H1 (cell line): ENCODE measurements at regions not wholly inside any gene's neighbourhood (a gene's known extent, or its start where the extent isn't known, plus 50 kb on each side); places are given as distances from the start of the nearest gene placed in this dataset.

ENCODE experiments used
- CTCF ChIA-PET: fragments of 300-600 bp; sonication (Branson Sonifier 250); formaldehyde crosslinking; loops from one replicate; lab custom pipeline; 2021; ENCODE audit not compliant: partially characterized antibody; lab: Charles Lee
- POLR2A ChIA-PET: fragments of 300-600 bp; sonication (Branson Sonifier 250); formaldehyde crosslinking; loops from one replicate; lab custom pipeline; 2021; ENCODE audit warnings: inconsistent platforms; ENCODE audit not compliant: partially characterized antibody; lab: Charles Lee
- DNase-seq, 2 experiments: peaks; one replicate each; pipeline versions ENCODE4 v3.0.0 to v3.0.0-alpha.2; 2010 to 2022; ENCODE audit warnings: low spot score in 2 of 2, low read depth in 1 of 2, mixed read lengths in 1 of 2
- FAIRE-seq: peaks from 2 replicates; lab custom pipeline; 2011; peaks lifted over from hg19 to GRCh38; lab: Jason Lieb, UNC
- H2AFZ ChIP-seq: 2 replicates; pipeline ENCODE4 v1.8.1; 2012; ENCODE audit warnings: low read length, inconsistent platforms
- H2AK5ac ChIP-seq: 2 replicates; pipeline ENCODE4 v1.6.1; 2013; ENCODE audit warnings: low read depth, low read length
- H2BK120ac ChIP-seq: replicated peaks from 2 replicates; pipeline ENCODE3; 2013; ENCODE audit warnings: low read depth, low read length, inconsistent platforms
- H2BK12ac ChIP-seq: 2 replicates; pipeline ENCODE4 v1.6.1; 2013; ENCODE audit warnings: low read depth, low read length
- H2BK15ac ChIP-seq: 2 replicates; pipeline ENCODE4 v1.6.1; 2013; ENCODE audit warnings: low read length
- H2BK20ac ChIP-seq: 2 replicates; pipeline ENCODE4 v1.6.1; 2013; ENCODE audit warnings: low read length
- H2BK5ac ChIP-seq: 2 replicates; pipeline ENCODE4 v1.6.1; 2013; ENCODE audit warnings: low read depth, low read length
- H3K14ac ChIP-seq: 2 replicates; pipeline ENCODE4 v1.6.1; 2013; ENCODE audit warnings: inconsistent platforms; ENCODE audit not compliant: insufficient read length
- H3K18ac ChIP-seq: 2 replicates; pipeline ENCODE4 v1.6.1; 2013; ENCODE audit warnings: low read length; ENCODE audit errors: extremely low read depth
- H3K23ac ChIP-seq: 2 replicates; pipeline ENCODE4 v1.6.1; 2013; ENCODE audit warnings: inconsistent platforms; ENCODE audit not compliant: insufficient read length
- H3K23me2 ChIP-seq: 2 replicates; pipeline ENCODE4 v1.6.1; 2013; ENCODE audit warnings: low read depth, low read length
- H3K27ac ChIP-seq: 2 replicates; pipeline ENCODE4 v1.6.1; 2011; ENCODE audit warnings: low read depth, low read length, inconsistent platforms
- H3K27me3 ChIP-seq, 4 experiments: replicated peaks in 1 of 4; 1 replicate in 1 of 4; 2 replicates in 3 of 4; pipeline versions ENCODE4 v1.6.1 to v1.8.1; 2011 to 2013; ENCODE audit warnings: low read length in 3 of 4, mild to moderate bottlenecking in 3 of 4, inconsistent platforms in 2 of 4, mixed read lengths in 2 of 4, moderate library complexity in 1 of 4; ENCODE audit not compliant: control insufficient read depth in 3 of 4, insufficient read depth in 3 of 4; ENCODE audit errors: extremely low read depth in 1 of 4
- H3K36me3 ChIP-seq, 4 experiments: 2 replicates each; pipeline versions ENCODE4 v1.6.1 to v1.8.1; 2011 to 2013; ENCODE audit warnings: mild to moderate bottlenecking in 4 of 4, low read length in 3 of 4, moderate library complexity in 2 of 4, control low read depth in 1 of 4, inconsistent platforms in 1 of 4; ENCODE audit not compliant: insufficient read depth in 4 of 4, control insufficient read depth in 2 of 4
- H3K4ac ChIP-seq: replicated peaks from 2 replicates; pipeline ENCODE3; 2013; ENCODE audit warnings: low read length, low read depth, mixed read lengths, inconsistent platforms; ENCODE audit not compliant: insufficient read length
- H3K4me1 ChIP-seq, 4 experiments: replicated peaks in 1 of 4; 1 replicate in 1 of 4; 2 replicates in 3 of 4; pipeline versions ENCODE4 v1.6.1 to v1.8.1; 2011 to 2013; ENCODE audit warnings: low read length in 3 of 4, inconsistent platforms in 2 of 4, mixed read lengths in 1 of 4; ENCODE audit not compliant: insufficient read depth in 4 of 4, control insufficient read depth in 3 of 4
- H3K4me2 ChIP-seq, 2 experiments: 2 replicates each; pipeline versions ENCODE4 v1.6.1 to v1.8.1; 2011 to 2013; ENCODE audit warnings: low read depth in 2 of 2, low read length in 2 of 2, control low read depth in 1 of 2, inconsistent platforms in 1 of 2, mild to moderate bottlenecking in 1 of 2; ENCODE audit not compliant: insufficient read depth in 1 of 2
- H3K4me3 ChIP-seq, 4 experiments: fragments of 200-600, 300-600 bp in 1 of 4; sonication (generic), shearing (Covaris generic), sonication (Bioruptor Twin) in 1 of 4; 2 replicates each; pipeline versions ENCODE4 v1.5.1 to v1.8.1; 2011 to 2016; ENCODE audit warnings: low read length in 4 of 4, low read depth in 3 of 4, control low read depth in 2 of 4, inconsistent platforms in 2 of 4, mild to moderate bottlenecking in 2 of 4, mixed read lengths in 1 of 4, moderate library complexity in 1 of 4; ENCODE audit not compliant: insufficient read depth in 2 of 4; ENCODE audit errors: extremely low read depth in 1 of 4
- H3K56ac ChIP-seq: replicated peaks from 2 replicates; pipeline ENCODE3; 2013; ENCODE audit warnings: low read depth, mild to moderate bottlenecking, mixed read lengths, low read length, inconsistent platforms; ENCODE audit not compliant: insufficient read length
- H3K79me1 ChIP-seq: 2 replicates; pipeline ENCODE4 v1.6.1; 2013; ENCODE audit warnings: low read depth, low read length, control low read depth
- H3K79me2 ChIP-seq, 2 experiments: 2 replicates each; pipeline versions ENCODE4 v1.6.1 to v1.8.1; 2012 to 2013; ENCODE audit warnings: low read length in 2 of 2, mild to moderate bottlenecking in 2 of 2, inconsistent platforms in 1 of 2; ENCODE audit not compliant: insufficient read depth in 2 of 2, control insufficient read depth in 1 of 2
- H3K9ac ChIP-seq, 4 experiments: replicated peaks in 1 of 4; 1 replicate in 1 of 4; 2 replicates in 3 of 4; pipeline versions ENCODE4 v1.6.1 to v1.8.1; 2011 to 2013; ENCODE audit warnings: low read depth in 3 of 4, low read length in 3 of 4, control low read depth in 2 of 4, mild to moderate bottlenecking in 2 of 4, moderate library complexity in 2 of 4, inconsistent platforms in 1 of 4; ENCODE audit errors: extremely low read depth in 1 of 4
- H3K9me3 ChIP-seq, 2 experiments: 2 replicates each; pipeline versions ENCODE4 v1.6.1 to v1.8.1; 2012 to 2013; ENCODE audit warnings: mild to moderate bottlenecking in 2 of 2, moderate library complexity in 2 of 2, control low read depth in 1 of 2, inconsistent platforms in 1 of 2, low read depth in 1 of 2, low read length in 1 of 2, mixed read lengths in 1 of 2; ENCODE audit not compliant: insufficient read depth in 2 of 2
- H4K20me1 ChIP-seq, 2 experiments: replicated peaks in 1 of 2; 2 replicates each; pipeline versions ENCODE3 to v1.8.1; 2011 to 2013; ENCODE audit warnings: inconsistent platforms in 2 of 2, low read length in 2 of 2, mild to moderate bottlenecking in 1 of 2; ENCODE audit not compliant: insufficient read depth in 2 of 2, control insufficient read depth in 1 of 2
- H4K5ac ChIP-seq: 2 replicates; pipeline ENCODE4 v1.6.1; 2013; ENCODE audit warnings: low read length, low read depth, mixed read lengths, inconsistent platforms; ENCODE audit not compliant: insufficient read length
- H4K8ac ChIP-seq: 2 replicates; pipeline ENCODE4 v1.8.0; 2013; ENCODE audit warnings: mild to moderate bottlenecking, moderate library complexity, low read length, inconsistent platforms; ENCODE audit not compliant: insufficient read depth; ENCODE audit errors: extremely low read depth
- H4K91ac ChIP-seq: replicated peaks from 2 replicates; pipeline ENCODE3; 2013; ENCODE audit warnings: low read length, mixed read lengths, inconsistent platforms; ENCODE audit not compliant: insufficient read length
- BACH1 ChIP-seq: IDR thresholded peaks from 2 replicates; pipeline ENCODE4 v1.6.1; 2012; ENCODE audit warnings: low read length, improper control_type of control experiment
- RXRA ChIP-seq: IDR thresholded peaks from 2 replicates; pipeline ENCODE4 v1.6.1; 2011; ENCODE audit warnings: low read depth, mild to moderate bottlenecking, low read length, moderate library complexity; ENCODE audit not compliant: insufficient read depth
- WGBS, 2 experiments: shearing (Covaris generic) in 1 of 2; methylation state at CpG; one replicate each; pipeline versions ENCODE4 v1.1.6 to v1.1.7; 2013 to 2015; ENCODE audit warnings: low lambda C conversion rate in 2 of 2, mixed read lengths in 2 of 2, inconsistent platforms in 1 of 2, low coverage in 1 of 2, missing lambda C conversion rate in 1 of 2; ENCODE audit not compliant: insufficient replicate concordance in 2 of 2, insufficient coverage in 1 of 2, insufficient read length in 1 of 2; ENCODE audit errors: extremely low coverage in 1 of 2, missing lambda C conversion rate in 1 of 2; 5-methylcytosine and 5-hydroxymethylcytosine counted together

DNA sequence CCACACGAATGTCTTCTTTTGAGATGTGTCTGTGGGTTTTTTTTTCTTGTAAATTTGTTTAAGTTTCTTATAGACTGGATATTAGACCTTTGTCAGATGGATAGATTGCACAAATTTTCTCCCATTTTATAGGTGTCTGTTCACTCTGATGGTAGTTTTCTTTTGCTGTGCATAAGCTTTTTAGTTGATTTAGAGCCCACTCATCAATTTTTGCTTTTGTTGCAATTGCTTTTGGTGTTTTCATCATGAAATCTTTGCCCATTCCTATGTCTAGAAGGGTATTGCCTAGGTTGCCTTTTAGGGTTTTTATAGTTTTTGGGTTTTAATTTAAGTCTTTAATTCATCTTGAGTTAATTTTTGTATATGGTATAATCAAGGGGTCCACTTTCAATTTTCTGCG, 57.7 kb downstream of the NKX2-2 start:
- no peak for FAIRE-seq
- H3K14ac ChIP-seq = no peak overlapping the region
- no peak overlapping the region for H2AFZ ChIP-seq
- no peak overlapping the region for H3K56ac ChIP-seq
- H3K79me1 ChIP-seq = no peaks in the 10 kb centered on the region
- H3K36me3 ChIP-seq = no peaks in the 10 kb centered on the region
- H2AK5ac ChIP-seq = no peak overlapping the region
- H3K9ac ChIP-seq = no peak overlapping the region
- no peak overlapping the region for H2BK20ac ChIP-seq
- no peak overlapping the region for H4K8ac ChIP-seq
- H3K4me3 ChIP-seq = no peak overlapping the region
- H3K27me3 ChIP-seq = no peaks in the 10 kb centered on the region; a peak in 1 of 7 replicates
- WGBS, 2 experiments = 89% methylated on average over 2 of the region's 2 CpGs; no CpG with 5 or more reads in 1 of the 2 experiments
- no peak overlapping the region for H3K18ac ChIP-seq
- no peak overlapping the region for H3K23ac ChIP-seq
- H2BK15ac ChIP-seq = no peak overlapping the region
- no peak for DNase-seq
- no peaks in the 10 kb centered on the region for H3K9me3 ChIP-seq
- H3K4me2 ChIP-seq = no peak overlapping the region
- no peak overlapping the region for H2BK120ac ChIP-seq
- no peaks in the 10 kb centered on the region for H3K4me1 ChIP-seq
- H3K27ac ChIP-seq = no peak overlapping the region
- H4K91ac ChIP-seq = no peak overlapping the region
- H3K79me2 ChIP-seq = no peaks in the 10 kb centered on the region
- no peak overlapping the region for H2BK5ac ChIP-seq
- H2BK12ac ChIP-seq = no peak overlapping the region
- no peaks in the 10 kb centered on the region for H4K20me1 ChIP-seq
- H4K5ac ChIP-seq = no peak overlapping the region
- no peak overlapping the region for H3K4ac ChIP-seq
- H3K23me2 ChIP-seq = no peaks in the 10 kb centered on the region; the same call in 1 of the 2 replicates
- POLR2A ChIA-PET = no interaction called here
- CTCF ChIA-PET = no interaction called here
- TF ChIP-seq BACH1 (no peak), RXRA (no peak)
